ENCODE measurements at regions not wholly inside any gene's neighbourhood (a gene's known extent, or its start where the extent isn't known, plus 50 kb on each side); places are given as distances from the start of the nearest gene placed in this dataset.

DNA sequence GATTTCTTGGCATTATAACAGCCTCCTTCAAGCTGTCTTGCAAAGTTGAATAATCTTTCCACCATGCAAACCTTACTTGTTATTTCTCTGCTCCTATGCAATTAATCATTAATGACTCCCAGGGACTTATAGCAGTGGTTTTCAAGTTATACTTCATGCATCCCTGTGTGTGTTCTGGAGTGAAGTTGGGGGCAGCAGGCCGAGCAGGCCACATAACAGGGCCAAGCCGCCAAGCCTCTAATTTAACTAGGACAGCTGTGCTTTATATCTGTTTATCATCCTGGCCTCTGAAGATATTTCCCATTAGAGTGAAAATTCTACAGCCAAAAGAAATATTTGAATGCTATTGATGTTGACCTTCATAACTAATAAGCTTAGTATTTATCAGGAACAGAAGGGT, 133.5 kb upstream of the PAK3 start:
- TF ChIP-seq RAD21 (IDR thresholded peaks at IDR 0.05) (no peak), NR2F2 (IDR thresholded peaks at IDR 0.05) (no peak), HNF4G (IDR thresholded peaks at IDR 0.05) (no peak), SP1 (IDR thresholded peaks at IDR 0.05) (no peak), RXRA (IDR thresholded peaks at IDR 0.05) (no peak), JUND (IDR thresholded peaks at IDR 0.05) (no peak), FOXA2 (IDR thresholded peaks at IDR 0.05) (no peak), FOXA1 (IDR thresholded peaks at IDR 0.05) (no peak), YY1 (IDR thresholded peaks at IDR 0.05) (no peak), EGR1 (IDR thresholded peaks at IDR 0.05; ENCODE audit: low read depth in 2 of 2) (no peak)
- TF ChIP-seq, protein P1, sequence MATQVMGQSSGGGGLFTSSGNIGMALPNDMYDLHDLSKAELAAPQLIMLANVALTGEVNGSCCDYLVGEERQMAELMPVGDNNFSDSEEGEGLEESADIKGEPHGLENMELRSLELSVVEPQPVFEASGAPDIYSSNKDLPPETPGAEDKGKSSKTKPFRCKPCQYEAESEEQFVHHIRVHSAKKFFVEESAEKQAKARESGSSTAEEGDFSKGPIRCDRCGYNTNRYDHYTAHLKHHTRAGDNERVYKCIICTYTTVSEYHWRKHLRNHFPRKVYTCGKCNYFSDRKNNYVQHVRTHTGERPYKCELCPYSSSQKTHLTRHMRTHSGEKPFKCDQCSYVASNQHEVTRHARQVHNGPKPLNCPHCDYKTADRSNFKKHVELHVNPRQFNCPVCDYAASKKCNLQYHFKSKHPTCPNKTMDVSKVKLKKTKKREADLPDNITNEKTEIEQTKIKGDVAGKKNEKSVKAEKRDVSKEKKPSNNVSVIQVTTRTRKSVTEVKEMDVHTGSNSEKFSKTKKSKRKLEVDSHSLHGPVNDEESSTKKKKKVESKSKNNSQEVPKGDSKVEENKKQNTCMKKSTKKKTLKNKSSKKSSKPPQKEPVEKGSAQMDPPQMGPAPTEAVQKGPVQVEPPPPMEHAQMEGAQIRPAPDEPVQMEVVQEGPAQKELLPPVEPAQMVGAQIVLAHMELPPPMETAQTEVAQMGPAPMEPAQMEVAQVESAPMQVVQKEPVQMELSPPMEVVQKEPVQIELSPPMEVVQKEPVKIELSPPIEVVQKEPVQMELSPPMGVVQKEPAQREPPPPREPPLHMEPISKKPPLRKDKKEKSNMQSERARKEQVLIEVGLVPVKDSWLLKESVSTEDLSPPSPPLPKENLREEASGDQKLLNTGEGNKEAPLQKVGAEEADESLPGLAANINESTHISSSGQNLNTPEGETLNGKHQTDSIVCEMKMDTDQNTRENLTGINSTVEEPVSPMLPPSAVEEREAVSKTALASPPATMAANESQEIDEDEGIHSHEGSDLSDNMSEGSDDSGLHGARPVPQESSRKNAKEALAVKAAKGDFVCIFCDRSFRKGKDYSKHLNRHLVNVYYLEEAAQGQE (IDR thresholded peaks at IDR 0.05) = no peak
- TF ChIP-seq, protein P2, sequence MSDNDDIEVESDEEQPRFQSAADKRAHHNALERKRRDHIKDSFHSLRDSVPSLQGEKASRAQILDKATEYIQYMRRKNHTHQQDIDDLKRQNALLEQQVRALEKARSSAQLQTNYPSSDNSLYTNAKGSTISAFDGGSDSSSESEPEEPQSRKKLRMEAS (IDR thresholded peaks at IDR 0.05) = no peak
- TF ChIP-seq, protein P3, sequence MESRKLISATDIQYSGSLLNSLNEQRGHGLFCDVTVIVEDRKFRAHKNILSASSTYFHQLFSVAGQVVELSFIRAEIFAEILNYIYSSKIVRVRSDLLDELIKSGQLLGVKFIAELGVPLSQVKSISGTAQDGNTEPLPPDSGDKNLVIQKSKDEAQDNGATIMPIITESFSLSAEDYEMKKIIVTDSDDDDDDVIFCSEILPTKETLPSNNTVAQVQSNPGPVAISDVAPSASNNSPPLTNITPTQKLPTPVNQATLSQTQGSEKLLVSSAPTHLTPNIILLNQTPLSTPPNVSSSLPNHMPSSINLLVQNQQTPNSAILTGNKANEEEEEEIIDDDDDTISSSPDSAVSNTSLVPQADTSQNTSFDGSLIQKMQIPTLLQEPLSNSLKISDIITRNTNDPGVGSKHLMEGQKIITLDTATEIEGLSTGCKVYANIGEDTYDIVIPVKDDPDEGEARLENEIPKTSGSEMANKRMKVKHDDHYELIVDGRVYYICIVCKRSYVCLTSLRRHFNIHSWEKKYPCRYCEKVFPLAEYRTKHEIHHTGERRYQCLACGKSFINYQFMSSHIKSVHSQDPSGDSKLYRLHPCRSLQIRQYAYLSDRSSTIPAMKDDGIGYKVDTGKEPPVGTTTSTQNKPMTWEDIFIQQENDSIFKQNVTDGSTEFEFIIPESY (IDR thresholded peaks at IDR 0.05) = no peak
- TF ChIP-seq, protein P4, sequence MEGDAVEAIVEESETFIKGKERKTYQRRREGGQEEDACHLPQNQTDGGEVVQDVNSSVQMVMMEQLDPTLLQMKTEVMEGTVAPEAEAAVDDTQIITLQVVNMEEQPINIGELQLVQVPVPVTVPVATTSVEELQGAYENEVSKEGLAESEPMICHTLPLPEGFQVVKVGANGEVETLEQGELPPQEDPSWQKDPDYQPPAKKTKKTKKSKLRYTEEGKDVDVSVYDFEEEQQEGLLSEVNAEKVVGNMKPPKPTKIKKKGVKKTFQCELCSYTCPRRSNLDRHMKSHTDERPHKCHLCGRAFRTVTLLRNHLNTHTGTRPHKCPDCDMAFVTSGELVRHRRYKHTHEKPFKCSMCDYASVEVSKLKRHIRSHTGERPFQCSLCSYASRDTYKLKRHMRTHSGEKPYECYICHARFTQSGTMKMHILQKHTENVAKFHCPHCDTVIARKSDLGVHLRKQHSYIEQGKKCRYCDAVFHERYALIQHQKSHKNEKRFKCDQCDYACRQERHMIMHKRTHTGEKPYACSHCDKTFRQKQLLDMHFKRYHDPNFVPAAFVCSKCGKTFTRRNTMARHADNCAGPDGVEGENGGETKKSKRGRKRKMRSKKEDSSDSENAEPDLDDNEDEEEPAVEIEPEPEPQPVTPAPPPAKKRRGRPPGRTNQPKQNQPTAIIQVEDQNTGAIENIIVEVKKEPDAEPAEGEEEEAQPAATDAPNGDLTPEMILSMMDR (IDR thresholded peaks at IDR 0.05; ENCODE audit: low read depth, low read length, missing input control) = no peak
- WGBS = 88% methylated on average over 2 of the region's 2 CpGs
- H3K36me3 ChIP-seq (ENCODE audit: control insufficient read depth in 4 of 4, insufficient read depth in 3 of 4, low read depth in 1 of 4, low read length in 3 of 4) = no peaks in the 10 kb centered on the region

DNA sequence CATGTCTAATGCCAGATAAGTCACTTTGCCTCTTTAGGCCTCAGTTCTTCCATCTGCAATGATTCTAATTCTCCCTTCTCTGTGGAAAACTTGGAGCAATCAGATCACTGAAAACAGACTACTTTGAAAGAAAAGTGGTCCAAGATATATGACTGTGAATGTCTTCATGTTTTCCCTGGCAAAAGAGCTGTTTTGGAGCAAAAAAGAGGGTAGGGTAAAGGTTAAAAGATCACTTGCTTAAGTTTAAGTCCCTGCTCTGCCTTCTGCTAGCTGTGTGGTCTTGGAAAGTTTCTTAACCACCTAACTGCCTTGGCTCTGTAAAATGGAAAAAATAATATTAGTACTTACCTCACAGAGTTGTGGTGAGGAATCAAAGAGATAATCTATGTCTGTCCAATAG, 140.3 kb upstream of the PAK3 start:
- Histone ChIP-seq H3K4me1 (ENCODE audit: control insufficient read depth in 4 of 4, insufficient read depth in 4 of 4, low read length in 3 of 4) (no peaks in the 10 kb centered on the region), H3K27ac (ENCODE audit: low read depth in 1 of 2, low read length in 2 of 2) (no peak overlapping the region), H3K9me3 (ENCODE audit: control insufficient read depth in 4 of 4, low read length in 3 of 4) (no peaks in the 10 kb centered on the region), H3K9ac (ENCODE audit: low read depth in 1 of 2, low read length in 2 of 2) (no peak overlapping the region), H3K27me3 (ENCODE audit: control insufficient read depth in 4 of 4, insufficient read depth in 4 of 4, low read length in 3 of 4) (peaks cover 0 to 2% (median 0%) of the 10 kb centered on the region in 4 donors), H3K4me3 (ENCODE audit: low read depth in 1 of 3, low read length in 3 of 3) (no peak overlapping the region), H3K36me3 (ENCODE audit: control insufficient read depth in 4 of 4, insufficient read depth in 3 of 4, low read depth in 1 of 4, low read length in 3 of 4) (no peaks in the 10 kb centered on the region)
- TF ChIP-seq, protein P4 (IDR thresholded peaks at IDR 0.05; ENCODE audit: low read depth, low read length, missing input control) = no peak
- TF ChIP-seq HNF4A (conservative IDR thresholded peaks at IDR 0.05) (no peak), NR2F2 (IDR thresholded peaks at IDR 0.05) (no peak), JUND (IDR thresholded peaks at IDR 0.05) (no peak), EGR1 (IDR thresholded peaks at IDR 0.05; ENCODE audit: low read depth in 2 of 2) (no peak), YY1 (IDR thresholded peaks at IDR 0.05) (no peak), FOXA2 (IDR thresholded peaks at IDR 0.05) (no peak)
- no peak for DNase-seq (ENCODE audit: low spot score)

More for the DNA sequence above, 133.5 kb upstream of the PAK3 start:
- DNase-seq (ENCODE audit: low spot score) = no peak
- no peak overlapping the region for H3K9ac ChIP-seq (ENCODE audit: low read depth in 1 of 2, low read length in 2 of 2)
- no peak overlapping the region for H3K27ac ChIP-seq (ENCODE audit: low read depth in 1 of 2, low read length in 2 of 2)
- H3K4me1 ChIP-seq (ENCODE audit: control insufficient read depth in 4 of 4, insufficient read depth in 4 of 4, low read length in 3 of 4) = no peaks in the 10 kb centered on the region
- no peaks in the 10 kb centered on the region for H3K27me3 ChIP-seq (ENCODE audit: control insufficient read depth in 4 of 4, insufficient read depth in 4 of 4, low read length in 3 of 4)
- no peak overlapping the region for H3K4me3 ChIP-seq (ENCODE audit: low read depth in 1 of 3, low read length in 3 of 3)
- no peaks in the 10 kb centered on the region for H3K9me3 ChIP-seq (ENCODE audit: control insufficient read depth in 4 of 4, low read length in 3 of 4)
